ENCODE measurements at regions not wholly inside any gene's neighbourhood (a gene's known extent, or its start where the extent isn't known, plus 50 kb on each side); places are given as distances from the start of the nearest gene placed in this dataset.

- peak; percentile 74 for DNase-seq
Observed at GRCh38 chr6:14440215-14440910, 322.8 kb downstream of the CD83 start.

- peak; percentile 35 for DNase-seq
Observed at GRCh38 chr6:14440940-14441781, 323.6 kb downstream of the CD83 start.

- DNase-seq, result no peak
Observed at GRCh38 chr6:14442242-14442641, 324.7 kb downstream of the CD83 start.

GRCh38 chr6:14443629-14444268, 326.2 kb downstream of the CD83 start:
- DNase-seq, result no peak

- DNase-seq, result no peak
Observed at GRCh38 chr6:14444295-14444972, 326.9 kb downstream of the CD83 start.

GRCh38 chr6:14447240-14447639, 329.7 kb downstream of the CD83 start:
- no peak for DNase-seq

GRCh38 chr6:14448246-14448645, 330.7 kb downstream of the CD83 start:
- DNase-seq, result no peak

GRCh38 chr6:14450133-14450504, 332.5 kb downstream of the CD83 start:
- DNase-seq, result no peak

- DNase-seq, result no peak
Observed at GRCh38 chr6:14450578-14450977, 333.0 kb downstream of the CD83 start.

- DNase-seq, result no peak
Observed at GRCh38 chr6:14451594-14452374, 334.2 kb downstream of the CD83 start.

- DNase-seq, result no peak
Observed at GRCh38 chr6:14452567-14453527, 335.3 kb downstream of the CD83 start.

- DNase-seq, result no peak
Observed at GRCh38 chr6:14453712-14454472, 336.3 kb downstream of the CD83 start.

- DNase-seq, result no peak
Observed at GRCh38 chr6:14454473-14454775, 336.9 kb downstream of the CD83 start.

GRCh38 chr6:14455427-14455826, 337.9 kb downstream of the CD83 start:
- peak; percentile 33 for DNase-seq

GRCh38 chr6:14455876-14456648, 338.5 kb downstream of the CD83 start:
- DNase-seq, result no peak

GRCh38 chr6:14456941-14457340, 339.4 kb downstream of the CD83 start:
- no peak for DNase-seq

- DNase-seq, result peak; percentile 92
Observed at GRCh38 chr6:14458669-14459266, 341.2 kb downstream of the CD83 start.

GRCh38 chr6:14459315-14459714, 341.7 kb downstream of the CD83 start:
- no peak for DNase-seq

- DNase-seq, result no peak
Observed at GRCh38 chr6:14460556-14460955, 343.0 kb downstream of the CD83 start.
